ENCODE measurements at regions not wholly inside any gene's neighbourhood (a gene's known extent, or its start where the extent isn't known, plus 50 kb on each side); places are given as distances from the start of the nearest gene placed in this dataset.

GRCh38 chr1:34688006-34688741, 66.7 kb upstream of the GJB5 start:
- no peak overlapping the region for H3K4me3 ChIP-seq (replicated peaks; ENCODE audit: low read depth, low read length)
- DNase-seq (ENCODE audit: extremely low read depth, insufficient read length), result no peak
- no peak for TF ChIP-seq CTCF (IDR thresholded peaks at IDR 0.05; ENCODE audit: insufficient read depth, low read length, poor library complexity, severe bottlenecking)
- H3K36me3 ChIP-seq (ENCODE audit: control insufficient read depth, insufficient read depth, low read length), result no peaks in the 10 kb centered on the region
- no peaks in the 10 kb centered on the region; the same call in none of the 2 replicates for H3K27me3 ChIP-seq (replicated peaks; ENCODE audit: control insufficient read depth, insufficient read depth, low read length)

GRCh38 chr1:34690269-34690668, 64.6 kb upstream of the GJB5 start:
- no peak for DNase-seq (ENCODE audit: extremely low read depth, insufficient read length)

GRCh38 chr1:34693081-34693480, 61.8 kb upstream of the GJB5 start:
- Histone ChIP-seq H3K36me3 (ENCODE audit: control insufficient read depth, insufficient read depth, low read length) (no peaks in the 10 kb centered on the region), H3K4me3 (replicated peaks; ENCODE audit: low read depth, low read length) (no peak overlapping the region), H3K27me3 (replicated peaks; ENCODE audit: control insufficient read depth, insufficient read depth, low read length) (no peaks in the 10 kb centered on the region; the same call in none of the 2 replicates)
- DNase-seq (ENCODE audit: extremely low read depth, insufficient read length), result no peak
- TF ChIP-seq CTCF (IDR thresholded peaks at IDR 0.05; ENCODE audit: insufficient read depth, low read length, poor library complexity, severe bottlenecking), result no peak

More at GRCh38 chr1:34690269-34690668, 64.6 kb upstream of the GJB5 start:
- TF ChIP-seq CTCF (IDR thresholded peaks at IDR 0.05; ENCODE audit: insufficient read depth, low read length, poor library complexity, severe bottlenecking), result no peak
- Histone ChIP-seq H3K36me3 (ENCODE audit: control insufficient read depth, insufficient read depth, low read length) (no peaks in the 10 kb centered on the region), H3K4me3 (replicated peaks; ENCODE audit: low read depth, low read length) (no peak overlapping the region), H3K27me3 (replicated peaks; ENCODE audit: control insufficient read depth, insufficient read depth, low read length) (no peaks in the 10 kb centered on the region; the same call in none of the 2 replicates)

GRCh38 chr1:34694383-34694782, 60.5 kb upstream of the GJB5 start:
- no peak overlapping the region for H3K4me3 ChIP-seq (replicated peaks; ENCODE audit: low read depth, low read length)
- H3K36me3 ChIP-seq (ENCODE audit: control insufficient read depth, insufficient read depth, low read length), result no peaks in the 10 kb centered on the region
- no peak for TF ChIP-seq CTCF (IDR thresholded peaks at IDR 0.05; ENCODE audit: insufficient read depth, low read length, poor library complexity, severe bottlenecking)
- no peak for DNase-seq (ENCODE audit: extremely low read depth, insufficient read length)
- H3K27me3 ChIP-seq (replicated peaks; ENCODE audit: control insufficient read depth, insufficient read depth, low read length), result no peaks in the 10 kb centered on the region; the same call in none of the 2 replicates

GRCh38 chr1:34695580-34695979, 59.3 kb upstream of the GJB5 start:
- no peak for DNase-seq (ENCODE audit: extremely low read depth, insufficient read length)

More at GRCh38 chr1:34695580-34695979, 59.3 kb upstream of the GJB5 start:
- no peaks in the 10 kb centered on the region; the same call in none of the 2 replicates for H3K27me3 ChIP-seq (replicated peaks; ENCODE audit: control insufficient read depth, insufficient read depth, low read length)
- no peak for TF ChIP-seq CTCF (IDR thresholded peaks at IDR 0.05; ENCODE audit: insufficient read depth, low read length, poor library complexity, severe bottlenecking)
- no peak overlapping the region for H3K4me3 ChIP-seq (replicated peaks; ENCODE audit: low read depth, low read length)
- no peaks in the 10 kb centered on the region for H3K36me3 ChIP-seq (ENCODE audit: control insufficient read depth, insufficient read depth, low read length)

All from GM06990 (cell line).